Endothelial cell of umbilical vein (primary cell): ENCODE measurements at regions not wholly inside any gene's neighbourhood (a gene's known extent, or its start where the extent isn't known, plus 50 kb on each side); places are given as distances from the start of the nearest gene placed in this dataset.

Source experiments
- BruUV-seq: library from RNA; stranded (reverse); fragments of 400-500 nt; replicated peaks from 2 replicates; lab custom pipeline; 2021; lab: Mats Ljungman, UMichigan
- CTCF ChIA-PET: fragments of 300-600, 350-600 bp; sonication (Branson Sonifier 250); formaldehyde crosslinking; loops from one replicate; lab custom pipeline; 2021; ENCODE audit warnings: antibody characterized with exemption, inconsistent platforms; lab: Charles Lee
- POLR2A ChIA-PET: fragments of 300-600, 350-600 bp; sonication (Branson Sonifier 250); formaldehyde crosslinking; loops from one replicate; lab custom pipeline; 2021; ENCODE audit warnings: antibody characterized with exemption, inconsistent platforms; lab: Charles Lee
- DNase-seq: peaks from one replicate; pipeline ENCODE4 v3.0.0-alpha.2; 2011; ENCODE audit warnings: low read depth, low spot score
- FAIRE-seq: peaks from 2 replicates; lab custom pipeline; 2011; peaks lifted over from hg19 to GRCh38; lab: Jason Lieb, UNC
- H2AFZ ChIP-seq: 2 replicates; pipeline ENCODE4 v1.6.0; 2012; ENCODE audit warnings: low read depth, low read length, control low read depth, inconsistent platforms
- H3K27ac ChIP-seq: 2 replicates; pipeline ENCODE4 v1.5.1; 2011; ENCODE audit warnings: low read depth, mild to moderate bottlenecking, control low read depth, low read length, moderate library complexity; ENCODE audit not compliant: insufficient read depth
- H3K27me3 ChIP-seq, 2 experiments: 2 replicates each; pipeline versions ENCODE4 v1.6.0 to v1.6.1; 2011; ENCODE audit warnings: low read length in 2 of 2, mixed read lengths in 1 of 2; ENCODE audit not compliant: control insufficient read depth in 2 of 2, insufficient read depth in 2 of 2
- H3K36me3 ChIP-seq, 2 experiments: 2 replicates in 1 of 2; 3 replicates in 1 of 2; pipeline ENCODE4 v1.5.1; 2011; ENCODE audit warnings: low read length in 2 of 2, mild to moderate bottlenecking in 1 of 2, moderate library complexity in 1 of 2; ENCODE audit not compliant: control insufficient read depth in 2 of 2, insufficient read depth in 2 of 2; ENCODE audit errors: extremely low read depth in 1 of 2
- H3K4me1 ChIP-seq: 3 replicates; pipeline ENCODE4 v1.5.1; 2011; ENCODE audit warnings: mild to moderate bottlenecking, low read length; ENCODE audit not compliant: control insufficient read depth, insufficient read depth; ENCODE audit errors: extremely low read depth
- H3K4me2 ChIP-seq: 2 replicates; pipeline ENCODE4 v1.6.1; 2011; ENCODE audit warnings: low read length, control low read depth, mixed read lengths; ENCODE audit not compliant: insufficient read depth
- H3K4me3 ChIP-seq, 3 experiments: fragments of 200-600 bp in 1 of 3; sonication (generic), shearing (Covaris generic) in 1 of 3; replicated peaks in 1 of 3; 2 replicates each; pipeline ENCODE4 v1.5.1; 2011 to 2016; ENCODE audit warnings: control low read depth in 3 of 3, low read length in 3 of 3, mild to moderate bottlenecking in 2 of 3, inconsistent platforms in 1 of 3, low read depth in 1 of 3, moderate library complexity in 1 of 3; ENCODE audit not compliant: insufficient read depth in 1 of 3
- H3K79me2 ChIP-seq: 2 replicates; pipeline ENCODE4 v1.6.0; 2012; ENCODE audit warnings: low read length, inconsistent platforms; ENCODE audit not compliant: control insufficient read depth, insufficient read depth
- H3K9ac ChIP-seq: replicated peaks from 2 replicates; pipeline ENCODE3; 2011; ENCODE audit warnings: low read length, control low read depth; ENCODE audit not compliant: insufficient read depth; ENCODE audit errors: extremely low read depth
- H3K9me1 ChIP-seq: replicated peaks from 3 replicates; pipeline ENCODE4 v1.6.0; 2011; ENCODE audit warnings: mild to moderate bottlenecking, low read length; ENCODE audit not compliant: control insufficient read depth, insufficient read depth; ENCODE audit errors: extremely low read depth
- H3K9me3 ChIP-seq: replicated peaks from 2 replicates; pipeline ENCODE4 v1.5.1; 2012; ENCODE audit warnings: low read length, inconsistent platforms; ENCODE audit not compliant: control insufficient read depth, insufficient read depth
- H4K20me1 ChIP-seq: replicated peaks from 2 replicates; pipeline ENCODE3; 2011; ENCODE audit warnings: mild to moderate bottlenecking, low read length; ENCODE audit not compliant: control insufficient read depth, insufficient read depth; ENCODE audit errors: extremely low read depth
- EZH2 ChIP-seq: IDR thresholded peaks from 2 replicates; pipeline ENCODE4 v1.6.1; 2012; ENCODE audit warnings: borderline replicate concordance, low read depth, mild to moderate bottlenecking, moderate library complexity, low read length, inconsistent platforms; ENCODE audit not compliant: severe bottlenecking
- FOS ChIP-seq: IDR thresholded peaks from 2 replicates; pipeline ENCODE4 v1.6.1; 2011; ENCODE audit warnings: mild to moderate bottlenecking, low read length, moderate library complexity, borderline replicate concordance; ENCODE audit not compliant: insufficient read depth
- GATA2 ChIP-seq: IDR thresholded peaks from 2 replicates; pipeline ENCODE4 v1.7.0; 2011; ENCODE audit warnings: low read depth, mild to moderate bottlenecking, moderate library complexity, mixed read lengths, low read length; ENCODE audit not compliant: insufficient read length, insufficient read depth
- JUN ChIP-seq: IDR thresholded peaks from 2 replicates; pipeline ENCODE4 v1.6.1; 2011; ENCODE audit warnings: borderline replicate concordance, low read depth; ENCODE audit not compliant: insufficient read length, insufficient read depth
- MYC ChIP-seq: IDR thresholded peaks from one replicate; pipeline ENCODE4 v1.6.1; 2011; ENCODE audit warnings: mild to moderate bottlenecking, low read depth, low read length
- POLR2AphosphoS5 ChIP-seq: IDR thresholded peaks from 2 replicates; pipeline ENCODE4 v1.6.1; 2012; ENCODE audit warnings: low read depth, mild to moderate bottlenecking, control low read depth, low read length, moderate library complexity; ENCODE audit not compliant: insufficient read depth
- dilution Hi-C: fragments of 300-500 bp; cut with MboI; formaldehyde crosslinking; loops from one replicate; pipeline ENCODE4 v1.15.0; 2019; ENCODE audit warnings: low sequenced_read_pairs; ENCODE audit not compliant: extremely low pct_ligation_motif_present
- intact Hi-C: fragments of 100-400 bp; cut with micrococcal nuclease; formaldehyde crosslinking; loops from one replicate; pipeline ENCODE4 v1.10.0; 2022
- TF ChIP-seq, protein P1 (sequence below), 2 donors: IDR thresholded peaks; 1 replicate in 1 of 2; 2 replicates in 1 of 2; pipeline ENCODE4 v1.5.1; 2011; ENCODE audit warnings: low read length in 2 of 2, mild to moderate bottlenecking in 2 of 2, moderate library complexity in 2 of 2, control low read depth in 1 of 2, inconsistent platforms in 1 of 2, low read depth in 1 of 2; ENCODE audit not compliant: insufficient read depth in 1 of 2; ENCODE audit errors: extremely low read depth in 1 of 2

GRCh38 chr7:85412912-85413311 is 226.1 kb upstream of the SEMA3D start:
- Histone ChIP-seq H3K9me1 (no peaks in the 10 kb centered on the region), H4K20me1 (no peaks in the 10 kb centered on the region), H2AFZ (no peak overlapping the region), H3K4me2 (no peak overlapping the region), H3K79me2 (no peaks in the 10 kb centered on the region), H3K4me1 (no peaks in the 10 kb centered on the region), H3K4me3 (no peak overlapping the region), H3K27ac (no peak overlapping the region), H3K9me3 (no peaks in the 10 kb centered on the region), H3K36me3 (no peaks in the 10 kb centered on the region), H3K27me3 (no peaks in the 10 kb centered on the region), H3K9ac (no peak overlapping the region)
- peak; percentile 8 for FAIRE-seq
- no peak for DNase-seq
- ChIA-PET CTCF (no interaction called here), POLR2A (no interaction called here)
- BruUV-seq = no TSS peak
- intact Hi-C loops (no loop called here), dilution Hi-C loops (no loop called here)
- TF ChIP-seq GATA2 = no peak
- no peak for TF ChIP-seq JUN
- no peak for TF ChIP-seq MYC
- no peak for TF ChIP-seq EZH2
- TF ChIP-seq FOS = no peak
- no peak for TF ChIP-seq POLR2AphosphoS5
- TF ChIP-seq, protein P1, sequence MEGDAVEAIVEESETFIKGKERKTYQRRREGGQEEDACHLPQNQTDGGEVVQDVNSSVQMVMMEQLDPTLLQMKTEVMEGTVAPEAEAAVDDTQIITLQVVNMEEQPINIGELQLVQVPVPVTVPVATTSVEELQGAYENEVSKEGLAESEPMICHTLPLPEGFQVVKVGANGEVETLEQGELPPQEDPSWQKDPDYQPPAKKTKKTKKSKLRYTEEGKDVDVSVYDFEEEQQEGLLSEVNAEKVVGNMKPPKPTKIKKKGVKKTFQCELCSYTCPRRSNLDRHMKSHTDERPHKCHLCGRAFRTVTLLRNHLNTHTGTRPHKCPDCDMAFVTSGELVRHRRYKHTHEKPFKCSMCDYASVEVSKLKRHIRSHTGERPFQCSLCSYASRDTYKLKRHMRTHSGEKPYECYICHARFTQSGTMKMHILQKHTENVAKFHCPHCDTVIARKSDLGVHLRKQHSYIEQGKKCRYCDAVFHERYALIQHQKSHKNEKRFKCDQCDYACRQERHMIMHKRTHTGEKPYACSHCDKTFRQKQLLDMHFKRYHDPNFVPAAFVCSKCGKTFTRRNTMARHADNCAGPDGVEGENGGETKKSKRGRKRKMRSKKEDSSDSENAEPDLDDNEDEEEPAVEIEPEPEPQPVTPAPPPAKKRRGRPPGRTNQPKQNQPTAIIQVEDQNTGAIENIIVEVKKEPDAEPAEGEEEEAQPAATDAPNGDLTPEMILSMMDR (IDR thresholded peaks at IDR 0.05; ENCODE audit: extremely low read depth in 1 of 2, insufficient read depth in 1 of 2, low read depth in 1 of 2, low read length in 2 of 2) = no peak

GRCh38 chr7:85407391-85407790 is 220.5 kb upstream of the SEMA3D start:
- dilution Hi-C loops = no loop called here
- DNase-seq = no peak

More at GRCh38 chr7:85407391-85407790, 220.5 kb upstream of the SEMA3D start:
- Histone ChIP-seq H3K4me3 (no peak overlapping the region), H3K4me1 (no peaks in the 10 kb centered on the region), H3K9ac (no peak overlapping the region), H3K79me2 (no peaks in the 10 kb centered on the region), H3K27ac (no peak overlapping the region), H2AFZ (no peak overlapping the region), H3K27me3 (no peaks in the 10 kb centered on the region), H3K4me2 (no peak overlapping the region), H4K20me1 (no peaks in the 10 kb centered on the region), H3K36me3 (no peaks in the 10 kb centered on the region), H3K9me3 (no peaks in the 10 kb centered on the region), H3K9me1 (no peaks in the 10 kb centered on the region)
- TF ChIP-seq JUN (no peak), GATA2 (no peak)
- no TSS peak for BruUV-seq
- intact Hi-C loops = no loop called here
- POLR2A ChIA-PET = no interaction called here
- CTCF ChIA-PET = no interaction called here
- FAIRE-seq = no peak
